ENCODE measurements at regions not wholly inside any gene's neighbourhood (a gene's known extent, or its start where the extent isn't known, plus 50 kb on each side); places are given as distances from the start of the nearest gene placed in this dataset.
"Not testable (repeated sequence)": the region's sequence is repeated elsewhere in the genome, so short reads cannot be mapped to it uniquely, and the experiment has no call there.

DNA sequence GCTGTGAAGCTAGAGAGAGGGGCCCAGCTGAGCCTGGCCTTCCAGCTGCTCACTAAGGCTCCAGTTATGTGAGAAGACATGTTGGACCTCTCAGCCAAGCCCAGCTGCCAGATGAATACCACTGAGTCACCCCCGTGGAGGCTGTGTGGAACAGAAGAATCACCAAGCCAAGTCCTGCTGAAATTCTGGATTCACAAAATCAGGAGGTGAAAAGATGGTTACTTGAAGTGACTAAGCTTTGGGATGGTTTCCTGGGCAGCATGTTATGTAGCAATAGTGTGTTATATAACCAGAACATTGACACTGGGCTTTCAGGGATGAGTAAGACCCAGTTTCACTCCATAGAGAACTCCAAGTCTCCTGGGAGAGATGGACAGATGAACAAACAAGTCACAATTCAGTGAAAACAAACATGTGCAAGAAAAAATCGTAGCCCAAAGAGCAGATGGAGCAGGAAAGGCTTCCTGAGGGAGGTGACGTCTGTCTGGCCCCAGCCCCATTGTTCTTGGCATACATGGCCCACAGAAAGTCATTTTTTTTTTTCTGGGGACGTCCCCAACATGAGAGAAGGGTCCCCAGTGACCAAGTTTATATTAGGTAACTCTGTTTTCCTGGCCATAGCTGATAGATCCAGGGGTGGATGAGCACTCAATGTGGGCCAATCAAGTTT is 64.1 kb upstream of the PDZD8 start:
- intact Hi-C loops (cut with micrococcal nuclease) = no loop called here
- DNase-seq = no peak
- Mint-ChIP-seq H3K9me3 (peaks cover 2% of the 10 kb centered on the region), H3K4me3 (no peak overlapping the region), H3K27me3 (peaks cover 15% of the 10 kb centered on the region), H3K36me3 (ENCODE audit: low read depth) (no peaks in the 10 kb centered on the region), H3K27ac (no peak overlapping the region), H3K4me1 (peaks cover 5% of the 10 kb centered on the region)
- no peak for ATAC-seq (ENCODE audit: low read depth)
- ChIA-PET CTCF (no interaction called here), POLR2A (no interaction called here)
- TF ChIP-seq, protein P1, sequence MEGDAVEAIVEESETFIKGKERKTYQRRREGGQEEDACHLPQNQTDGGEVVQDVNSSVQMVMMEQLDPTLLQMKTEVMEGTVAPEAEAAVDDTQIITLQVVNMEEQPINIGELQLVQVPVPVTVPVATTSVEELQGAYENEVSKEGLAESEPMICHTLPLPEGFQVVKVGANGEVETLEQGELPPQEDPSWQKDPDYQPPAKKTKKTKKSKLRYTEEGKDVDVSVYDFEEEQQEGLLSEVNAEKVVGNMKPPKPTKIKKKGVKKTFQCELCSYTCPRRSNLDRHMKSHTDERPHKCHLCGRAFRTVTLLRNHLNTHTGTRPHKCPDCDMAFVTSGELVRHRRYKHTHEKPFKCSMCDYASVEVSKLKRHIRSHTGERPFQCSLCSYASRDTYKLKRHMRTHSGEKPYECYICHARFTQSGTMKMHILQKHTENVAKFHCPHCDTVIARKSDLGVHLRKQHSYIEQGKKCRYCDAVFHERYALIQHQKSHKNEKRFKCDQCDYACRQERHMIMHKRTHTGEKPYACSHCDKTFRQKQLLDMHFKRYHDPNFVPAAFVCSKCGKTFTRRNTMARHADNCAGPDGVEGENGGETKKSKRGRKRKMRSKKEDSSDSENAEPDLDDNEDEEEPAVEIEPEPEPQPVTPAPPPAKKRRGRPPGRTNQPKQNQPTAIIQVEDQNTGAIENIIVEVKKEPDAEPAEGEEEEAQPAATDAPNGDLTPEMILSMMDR (IDR thresholded peaks at IDR 0.05) = no peak

GRCh38 chr10:117432866-117433265 is 57.6 kb upstream of the PDZD8 start:
- no peak overlapping the region for H3K27ac Mint-ChIP-seq
- no peaks in the 10 kb centered on the region for H3K4me1 Mint-ChIP-seq
- TF ChIP-seq, protein P1 (IDR thresholded peaks at IDR 0.05) = no peak
- no peaks in the 10 kb centered on the region for H3K36me3 Mint-ChIP-seq (ENCODE audit: low read depth)
- H3K4me3 Mint-ChIP-seq = no peak overlapping the region
- peaks cover 9% of the 10 kb centered on the region for H3K27me3 Mint-ChIP-seq
- no peaks in the 10 kb centered on the region for H3K9me3 Mint-ChIP-seq
- intact Hi-C loops (cut with micrococcal nuclease) = no loop called here
- ChIA-PET CTCF (no interaction called here), POLR2A (no interaction called here)
- DNase-seq (no peak), ATAC-seq (ENCODE audit: low read depth) (no peak)

GRCh38 chr10:117431160-117431559 is 55.9 kb upstream of the PDZD8 start:
- no peak overlapping the region for H3K4me3 Mint-ChIP-seq
- no peak for DNase-seq

GRCh38 chr10:117430535-117430934 is 55.3 kb upstream of the PDZD8 start:
- H3K27me3 Mint-ChIP-seq; H3K4me1 Mint-ChIP-seq; H3K36me3 Mint-ChIP-seq (ENCODE audit: low read depth); ATAC-seq (ENCODE audit: low read depth); H3K9me3 Mint-ChIP-seq; DNase-seq; POLR2A ChIA-PET; H3K27ac Mint-ChIP-seq; CTCF ChIA-PET; intact Hi-C loops (cut with micrococcal nuclease); H3K4me3 Mint-ChIP-seq: not testable (repeated sequence)

More at GRCh38 chr10:117431160-117431559, 55.9 kb upstream of the PDZD8 start:
- H3K9me3 Mint-ChIP-seq = no peaks in the 10 kb centered on the region
- no peak overlapping the region for H3K27ac Mint-ChIP-seq
- H3K36me3 Mint-ChIP-seq (ENCODE audit: low read depth) = no peaks in the 10 kb centered on the region
- H3K27me3 Mint-ChIP-seq = peaks cover 6% of the 10 kb centered on the region
- H3K4me1 Mint-ChIP-seq = no peaks in the 10 kb centered on the region
- ChIA-PET CTCF (interaction anchor here (1.0 kb wide), 1 partner anchor 65 kb away, joined by 3 read pairs; no protein-coding TSS in a partner anchor), POLR2A (no interaction called here)
- no peak for ATAC-seq (ENCODE audit: low read depth)
- intact Hi-C loops (cut with micrococcal nuclease) = no loop called here
- TF ChIP-seq, protein P1 (IDR thresholded peaks at IDR 0.05) = no peak

DNA sequence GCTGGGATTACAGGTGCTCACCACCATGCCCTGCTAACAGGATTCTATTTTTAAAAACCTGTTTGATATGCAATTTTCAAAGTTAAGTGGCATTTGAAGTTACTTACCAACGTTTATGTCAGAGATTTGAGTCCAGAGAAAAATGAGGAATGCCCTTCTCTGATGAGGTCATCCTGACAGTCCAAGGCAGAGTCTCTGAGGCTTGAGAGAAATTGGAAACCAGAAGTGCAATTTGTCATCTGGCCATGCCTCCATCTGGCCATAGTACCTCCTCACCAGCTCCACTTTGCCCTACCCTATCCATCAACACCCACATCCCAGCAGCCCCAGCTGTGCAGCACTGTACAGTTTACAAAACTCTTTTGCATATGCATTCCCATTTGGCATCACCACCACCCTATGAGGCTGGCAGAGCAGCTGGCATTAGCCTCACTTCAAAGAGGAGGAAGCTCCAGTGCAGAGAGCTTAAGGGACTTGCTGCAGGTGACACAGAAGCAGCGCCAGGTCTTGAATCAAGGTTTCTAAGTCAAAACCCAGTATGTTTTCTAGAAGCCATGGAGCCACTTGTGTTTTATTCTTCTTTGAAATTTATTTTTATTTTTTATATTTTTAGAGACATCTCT is 54.5 kb upstream of the PDZD8 start:
- H3K27me3 Mint-ChIP-seq = peaks cover 6% of the 10 kb centered on the region

More for the DNA sequence above, 54.5 kb upstream of the PDZD8 start:
- ChIA-PET CTCF (interaction anchor here (1.4 kb wide), 1 partner anchor 13 kb away, joined by 4 read pairs; no protein-coding TSS in a partner anchor), POLR2A (no interaction called here)
- TF ChIP-seq, protein P1 (IDR thresholded peaks at IDR 0.05) = no peak
- intact Hi-C loops (cut with micrococcal nuclease) = no loop called here
- DNase-seq = no peak
- Mint-ChIP-seq H3K9me3 (no peaks in the 10 kb centered on the region), H3K36me3 (ENCODE audit: low read depth) (no peaks in the 10 kb centered on the region), H3K27ac (no peak overlapping the region), H3K4me1 (no peaks in the 10 kb centered on the region), H3K4me3 (no peak overlapping the region)
- ATAC-seq (ENCODE audit: low read depth) = no peak

Measured in activated B cell treated with CpG ODN at 0.5 μM for 24 hours (primary cell).